Right lung (tissue), 2 donors: ENCODE measurements at regions not wholly inside any gene's neighbourhood (a gene's known extent, or its start where the extent isn't known, plus 50 kb on each side); places are given as distances from the start of the nearest gene placed in this dataset.
A peak's percentile ranks its signal among the peaks of the same experiment; 100 is the strongest.
"Not testable (repeated sequence)": the region's sequence is repeated elsewhere in the genome, so short reads cannot be mapped to it uniquely, and the experiment has no call there.

Experiments
- DNase-seq, 2 donors: peaks; one replicate each; pipeline ENCODE4 v3.0.0-alpha.2; 2013

DNA sequence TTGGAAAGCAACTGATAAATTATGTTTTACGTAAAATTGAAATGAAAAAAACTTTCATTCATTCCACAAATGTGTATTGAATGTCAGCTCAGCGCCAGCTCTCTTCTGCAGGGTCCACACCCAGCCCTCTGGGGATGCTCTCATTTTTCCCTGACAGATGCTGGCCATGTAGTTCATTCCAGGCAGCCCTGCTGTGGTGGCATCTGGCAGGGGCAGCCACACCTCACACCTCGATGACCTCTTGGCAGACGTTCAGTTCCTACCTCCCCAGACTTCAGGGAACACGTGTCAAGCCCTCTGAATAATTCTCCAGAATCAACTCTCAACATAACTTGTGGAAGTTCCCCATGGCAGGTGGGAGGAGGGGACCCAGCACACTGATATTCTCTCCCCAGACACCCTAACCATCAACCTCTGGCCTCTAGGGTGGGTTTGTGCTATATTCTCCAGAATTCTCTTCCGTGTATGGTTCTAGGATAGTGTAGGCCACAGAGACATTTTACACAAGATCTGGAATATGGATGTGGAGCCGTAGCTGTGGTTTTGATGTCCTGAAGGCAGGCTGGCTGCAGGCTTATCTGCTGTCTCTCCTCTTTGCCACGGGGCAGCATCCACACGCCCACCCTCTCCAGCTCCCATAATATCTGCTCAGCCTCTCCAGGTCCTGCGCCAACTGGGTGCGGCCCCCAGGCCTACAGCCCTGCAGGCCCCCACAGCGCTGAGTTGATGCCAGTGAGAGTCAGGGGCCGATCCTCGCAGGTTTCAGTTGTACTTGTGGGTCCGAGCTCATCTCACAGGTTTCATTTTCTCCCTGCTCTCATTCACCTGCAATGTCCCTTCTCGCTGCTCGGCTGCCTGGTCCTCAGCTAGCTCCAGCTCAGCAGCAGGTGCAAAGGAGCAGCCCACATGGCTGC lies 175.8 kb upstream of the ARID1B start:
- DNase-seq, result no peak

DNA sequence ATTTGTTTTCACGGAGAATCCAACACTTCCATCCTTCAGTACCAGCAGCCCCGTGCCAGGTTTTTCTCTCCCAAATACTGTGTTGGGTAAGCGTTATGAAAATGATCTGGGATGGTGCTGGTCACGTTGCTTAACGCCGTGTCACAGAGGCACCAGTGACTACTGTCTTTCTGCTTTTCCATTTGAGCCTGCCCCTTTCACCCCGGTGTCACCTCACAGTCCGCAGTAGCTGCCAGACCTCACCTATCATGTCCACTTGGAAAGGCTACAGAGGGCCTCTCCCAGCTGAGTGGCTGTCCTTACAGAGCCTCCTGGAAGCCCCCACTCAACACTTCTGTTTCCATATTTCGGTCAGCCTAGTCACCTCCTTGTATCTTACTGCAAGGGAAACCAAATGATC lies 176.5 kb upstream of the ARID1B start:
- DNase-seq, result no peak

DNA sequence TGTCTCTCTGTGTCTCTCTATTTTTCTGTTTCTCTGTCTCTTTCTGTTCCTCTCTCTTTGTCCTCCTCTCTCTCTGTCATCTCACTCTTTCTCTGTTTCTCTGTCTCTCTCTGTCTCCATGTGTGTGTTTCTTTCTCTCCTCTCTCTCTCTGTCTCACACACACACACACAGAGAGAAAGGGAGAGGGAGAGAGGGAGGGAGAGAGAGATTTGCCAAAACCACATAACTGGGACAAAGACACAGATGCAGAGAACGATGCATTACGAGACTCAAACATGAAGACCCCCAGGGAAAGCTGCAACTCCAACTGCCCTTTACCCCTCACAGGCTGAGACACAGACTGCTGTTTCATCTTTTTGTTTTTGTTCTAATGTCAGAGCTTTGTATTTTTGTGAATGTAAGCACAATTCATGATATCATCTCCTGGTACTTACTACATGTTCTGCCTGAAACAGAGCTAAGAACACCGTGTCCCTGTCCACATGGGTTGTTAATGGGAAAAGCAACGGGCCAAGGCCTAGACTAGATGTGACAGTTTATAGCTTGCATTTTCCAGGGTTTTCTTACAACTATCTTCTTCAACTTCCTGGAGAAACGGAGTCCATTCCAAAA lies 177.1 kb upstream of the ARID1B start:
- DNase-seq, result peak in 1 of 2 donors; percentile 9

DNA sequence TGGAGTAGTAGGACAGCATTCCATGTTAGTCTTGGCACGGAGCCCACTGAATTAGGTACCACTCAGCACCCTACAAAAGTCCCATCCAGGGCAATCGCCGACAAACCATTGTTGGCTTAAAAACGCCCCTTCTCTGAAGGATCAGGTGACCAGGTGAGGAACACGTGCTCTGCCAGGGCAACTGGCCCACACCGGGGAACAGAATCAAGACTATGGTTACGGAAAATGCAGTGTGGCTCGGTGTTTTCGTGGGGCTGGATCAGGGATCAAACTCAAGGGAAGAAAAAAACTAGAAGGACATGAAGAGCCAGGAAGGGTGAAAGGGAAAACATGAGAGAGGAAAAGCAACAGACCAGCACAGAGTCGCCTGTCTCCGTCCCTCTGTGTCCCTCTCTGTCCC lies 177.8 kb upstream of the ARID1B start:
- no peak for DNase-seq

DNA sequence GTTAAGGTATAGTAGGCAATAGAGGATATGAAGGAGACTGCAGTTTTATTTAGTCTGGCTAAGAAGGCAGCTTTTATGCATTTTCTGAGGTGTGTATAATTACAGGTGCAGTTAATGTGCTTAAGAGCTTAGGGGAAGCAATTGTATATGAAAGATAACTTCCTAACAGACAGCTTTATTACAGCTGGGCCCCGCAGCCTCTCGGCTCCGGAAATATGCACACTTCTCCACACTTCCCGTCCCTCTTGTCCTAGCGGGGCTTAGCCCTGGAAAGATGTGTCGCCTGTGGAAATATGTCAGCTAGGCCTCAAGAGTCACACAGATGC lies 178.4 kb upstream of the ARID1B start:
- DNase-seq, result no peak

DNA sequence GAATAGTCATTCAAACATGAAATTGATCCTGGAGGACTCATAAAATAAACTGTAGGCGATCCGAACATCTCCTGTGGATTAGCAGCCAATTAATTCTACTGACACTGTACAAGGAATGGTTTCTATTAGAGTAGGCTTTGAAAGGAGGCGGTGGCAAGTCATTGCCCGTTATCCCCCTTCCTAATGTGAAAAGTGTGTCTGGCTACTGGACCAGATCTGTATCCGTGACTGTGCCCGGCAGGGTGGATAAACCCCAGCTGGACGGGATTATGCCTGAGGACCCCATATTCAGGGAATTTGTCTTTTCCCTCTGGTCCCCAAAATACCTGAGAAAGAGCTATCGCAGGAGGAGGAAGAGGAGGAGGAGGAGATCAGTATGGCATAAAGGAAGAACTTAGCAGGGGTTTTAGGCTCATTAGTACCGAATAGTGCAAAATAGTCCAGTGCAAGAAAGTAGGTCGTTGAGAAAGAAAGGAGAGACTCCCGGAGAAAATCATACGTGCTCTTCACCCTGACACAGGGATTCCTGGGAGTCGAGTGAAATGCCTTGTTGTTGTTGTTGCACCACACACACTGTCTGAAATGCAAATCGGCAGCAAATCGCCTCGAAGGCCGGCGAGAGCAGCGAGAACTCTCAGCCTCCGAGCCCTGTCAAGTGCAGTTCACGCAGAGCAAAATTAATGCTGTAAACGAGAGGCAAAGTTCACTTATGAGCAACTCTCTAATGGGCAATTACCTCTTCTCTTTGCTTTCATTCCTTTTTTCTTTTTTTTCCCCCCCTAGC lies 178.9 kb upstream of the ARID1B start:
- no peak for DNase-seq

DNA sequence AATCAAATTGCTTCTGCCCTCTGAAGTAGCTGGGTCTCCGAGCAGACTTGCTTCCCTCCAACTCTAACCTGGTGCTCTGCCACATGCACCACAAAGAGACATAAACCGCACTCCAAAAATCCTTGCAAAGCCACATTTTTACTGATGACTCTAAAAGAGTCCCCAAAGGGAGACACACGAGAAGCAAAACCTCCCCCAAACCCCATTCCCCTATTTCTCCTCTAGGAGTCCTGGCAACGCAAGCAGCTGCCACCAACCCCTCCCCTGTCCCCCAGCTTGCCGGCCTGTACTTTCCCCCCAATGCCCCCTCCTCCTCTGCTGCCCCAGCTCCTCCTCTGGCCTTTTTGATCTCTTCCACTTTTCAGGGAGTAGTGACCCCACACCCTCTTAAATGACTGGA lies 180.1 kb upstream of the ARID1B start:
- no peak for DNase-seq

DNA sequence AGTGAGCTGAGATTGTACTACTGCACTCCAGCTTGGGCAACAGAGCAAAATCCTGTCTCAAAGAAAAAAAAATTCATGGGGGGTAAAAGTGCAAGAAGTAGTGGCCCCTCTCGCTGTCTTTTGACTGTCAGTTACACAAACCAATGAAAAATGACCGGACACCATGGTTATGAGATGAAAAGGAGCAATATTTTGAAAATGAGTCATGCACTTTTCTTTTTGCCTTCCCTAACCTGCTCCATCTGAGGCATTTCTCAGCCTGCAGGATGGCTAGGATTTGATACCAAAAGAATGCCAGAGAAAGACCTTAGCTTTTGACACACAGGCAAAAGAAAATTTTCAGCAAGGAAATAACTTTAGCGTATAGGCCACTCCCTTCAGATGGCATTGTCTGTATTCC lies 181.7 kb upstream of the ARID1B start:
- DNase-seq, result no peak

DNA sequence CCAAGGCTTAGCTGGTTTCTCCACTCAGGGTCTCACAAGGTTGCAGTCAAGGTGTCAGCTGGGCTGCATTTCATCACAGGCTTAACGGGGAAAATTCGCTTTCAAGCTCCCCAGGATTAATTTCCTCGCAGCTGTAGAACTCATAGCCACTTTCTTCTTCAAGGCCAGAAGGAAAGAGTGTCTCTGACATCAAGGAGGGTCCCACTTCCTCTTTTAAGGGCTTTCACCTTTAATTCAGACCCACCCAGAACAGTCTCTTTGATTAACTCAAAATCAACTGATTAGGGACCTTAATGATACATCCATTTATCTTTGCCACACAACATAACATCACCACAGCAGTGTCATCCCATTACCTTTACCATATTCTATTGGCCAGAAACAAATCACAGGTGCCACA lies 183.3 kb upstream of the ARID1B start:
- DNase-seq, result no peak

DNA sequence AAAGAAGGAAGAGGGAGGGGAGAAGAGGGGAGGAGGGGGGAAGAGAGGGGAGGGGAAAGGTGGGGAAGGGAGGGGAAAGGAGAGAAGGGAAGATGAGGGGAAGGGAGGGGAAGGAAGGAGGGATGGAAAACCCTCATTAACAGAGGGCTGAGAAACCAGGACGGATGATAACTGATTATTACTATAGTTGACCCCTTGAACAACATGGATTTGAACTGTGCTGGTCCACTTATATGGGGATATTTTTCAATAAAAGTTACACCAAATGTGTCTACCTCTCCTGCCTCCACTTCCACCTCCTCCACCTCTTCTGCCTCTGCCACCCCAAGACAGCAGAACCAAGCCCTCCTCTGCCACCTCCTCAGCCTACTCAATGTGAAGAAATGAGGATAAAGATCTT lies 184.1 kb upstream of the ARID1B start:
- DNase-seq, result no peak

DNA sequence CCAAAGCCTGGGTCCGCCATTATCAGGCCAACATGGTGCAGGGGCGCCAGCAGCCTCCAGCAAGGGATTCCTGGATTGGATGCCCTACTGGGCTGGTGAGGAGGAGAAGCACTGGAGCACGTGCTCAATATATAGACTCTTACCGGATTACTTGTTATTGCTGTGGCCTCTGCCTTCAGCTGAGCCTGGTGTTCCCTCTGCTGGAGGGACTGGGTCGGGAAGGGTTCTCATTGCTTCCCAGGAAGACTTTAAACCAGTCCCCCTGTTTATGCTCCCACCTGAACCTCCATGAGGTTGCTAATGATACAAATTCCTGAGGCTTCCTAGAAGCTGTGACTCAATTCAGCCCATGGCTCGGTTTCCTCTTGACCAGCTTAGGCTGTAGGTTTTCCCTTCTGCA lies 186.7 kb upstream of the ARID1B start:
- DNase-seq, result no peak

DNA sequence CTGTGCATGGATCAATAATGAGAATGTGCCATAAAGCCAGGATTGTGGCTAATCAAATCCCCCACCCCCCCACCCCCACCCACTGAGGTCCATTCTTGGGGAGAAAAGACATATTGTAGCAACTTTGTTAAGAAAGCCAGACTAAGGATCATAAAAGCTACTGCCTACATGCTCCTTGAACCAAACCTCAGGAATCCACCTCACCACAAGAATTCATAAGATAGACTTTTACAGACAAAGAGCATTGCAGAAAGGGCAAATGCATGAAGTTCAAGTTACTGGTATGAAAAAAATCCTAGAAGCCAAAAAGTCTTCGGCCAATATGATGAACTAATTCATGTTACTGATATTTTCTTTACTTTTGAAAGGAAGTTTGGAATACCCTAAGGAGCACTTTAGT lies 187.9 kb upstream of the ARID1B start:
- DNase-seq, result no peak

DNA sequence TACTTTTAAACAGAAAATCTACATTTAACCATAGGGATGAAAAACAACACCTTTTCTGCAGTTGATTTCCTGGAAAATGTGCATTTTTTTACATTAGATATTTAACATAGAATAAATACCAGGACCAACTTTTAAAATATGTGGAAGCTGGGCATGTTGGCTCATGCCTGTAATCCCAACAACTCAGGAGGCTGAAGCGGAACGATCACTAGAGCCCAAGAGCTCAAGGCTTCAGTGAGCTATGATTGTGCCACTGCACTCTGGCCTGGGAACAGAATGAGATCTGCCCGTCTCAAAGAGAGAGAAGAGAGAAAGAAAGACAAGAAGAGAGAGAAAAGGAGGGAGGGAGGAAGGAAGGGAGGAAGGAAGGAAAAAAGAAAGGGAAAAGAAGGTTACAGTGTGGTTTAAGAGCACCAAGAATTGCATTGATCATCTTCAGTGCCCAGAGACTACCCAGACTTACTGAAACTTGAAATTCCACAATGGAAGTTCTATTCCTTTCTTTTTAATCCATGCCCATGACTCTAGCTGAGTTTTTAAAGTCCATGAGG lies 189.4 kb upstream of the ARID1B start:
- no peak for DNase-seq

DNA sequence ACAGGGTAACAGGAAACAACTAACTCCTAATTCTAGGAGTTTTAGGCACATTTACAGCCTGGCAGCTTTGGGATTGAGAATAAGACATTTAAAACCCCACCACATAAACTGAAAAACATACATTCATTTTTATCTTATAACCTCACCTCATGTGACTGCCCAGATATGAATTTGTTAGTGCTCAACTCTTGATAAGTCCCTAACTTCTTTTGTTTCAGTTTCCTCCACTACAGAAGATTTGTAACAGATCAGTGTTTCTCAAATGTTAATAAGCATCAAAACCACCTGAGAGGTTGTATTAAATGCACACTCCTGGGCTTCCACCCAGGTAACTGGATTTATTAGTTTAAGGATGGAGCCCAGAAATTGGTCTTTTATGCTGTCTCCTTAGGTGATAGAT lies 190.1 kb upstream of the ARID1B start:
- DNase-seq, result no peak

DNA sequence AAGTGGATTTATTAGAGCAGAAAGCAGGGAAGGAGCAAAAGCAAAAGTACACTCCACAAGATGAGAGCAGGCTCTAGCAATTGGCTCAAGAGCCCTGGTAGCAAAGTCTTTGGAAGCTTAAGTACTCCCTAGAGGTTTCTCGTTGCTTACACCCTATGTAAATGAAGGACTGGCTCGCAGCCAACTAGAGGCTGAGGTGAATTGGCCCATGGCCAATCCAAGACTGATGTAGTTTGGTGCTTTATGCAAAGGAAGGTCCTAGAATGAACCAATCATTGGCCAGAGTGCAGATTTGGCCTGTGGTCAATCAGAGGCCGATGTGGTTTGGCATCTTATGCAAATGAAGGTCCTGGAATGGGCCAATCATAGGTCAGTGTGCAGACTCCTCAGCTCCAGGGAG lies 191.3 kb upstream of the ARID1B start:
- no peak for DNase-seq

DNA sequence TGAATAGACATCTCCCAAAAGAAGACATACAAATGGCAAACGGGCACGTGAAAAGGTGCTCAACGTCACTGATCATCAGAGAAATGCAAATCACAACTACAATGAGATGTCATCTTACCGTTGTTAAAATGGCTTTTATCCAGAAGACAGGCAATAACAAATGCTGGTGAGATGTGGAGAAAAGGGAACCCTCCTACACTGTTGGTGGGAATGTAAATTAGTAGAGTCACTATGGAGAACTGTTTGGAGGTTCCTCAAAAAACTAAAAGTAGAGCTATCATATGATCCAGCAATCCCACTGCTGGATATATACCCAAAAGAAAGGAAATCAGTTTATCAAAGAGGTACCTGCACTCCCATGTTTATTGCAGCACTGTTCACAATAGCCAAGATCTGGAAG lies 193.1 kb upstream of the ARID1B start:
- not testable (repeated sequence) for DNase-seq

DNA sequence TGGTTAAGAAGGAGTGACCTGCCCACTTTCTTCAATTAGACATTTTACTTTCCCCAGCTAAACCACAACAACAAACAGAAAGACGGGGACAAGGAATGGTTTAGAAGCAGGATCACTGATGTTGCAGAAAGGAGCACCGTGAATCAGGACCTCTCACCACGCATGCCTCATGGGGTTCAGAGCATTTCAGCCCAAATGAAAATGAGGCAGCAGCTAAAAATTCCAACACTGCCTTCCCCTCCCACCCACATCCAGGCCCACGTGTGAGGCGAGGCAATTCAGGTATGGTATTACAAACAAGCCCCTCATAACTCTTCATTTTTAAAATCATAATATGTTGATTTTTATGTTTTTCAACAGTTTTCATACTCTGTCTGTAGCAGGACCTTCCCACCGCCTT lies 194.1 kb upstream of the ARID1B start:
- DNase-seq, result no peak

DNA sequence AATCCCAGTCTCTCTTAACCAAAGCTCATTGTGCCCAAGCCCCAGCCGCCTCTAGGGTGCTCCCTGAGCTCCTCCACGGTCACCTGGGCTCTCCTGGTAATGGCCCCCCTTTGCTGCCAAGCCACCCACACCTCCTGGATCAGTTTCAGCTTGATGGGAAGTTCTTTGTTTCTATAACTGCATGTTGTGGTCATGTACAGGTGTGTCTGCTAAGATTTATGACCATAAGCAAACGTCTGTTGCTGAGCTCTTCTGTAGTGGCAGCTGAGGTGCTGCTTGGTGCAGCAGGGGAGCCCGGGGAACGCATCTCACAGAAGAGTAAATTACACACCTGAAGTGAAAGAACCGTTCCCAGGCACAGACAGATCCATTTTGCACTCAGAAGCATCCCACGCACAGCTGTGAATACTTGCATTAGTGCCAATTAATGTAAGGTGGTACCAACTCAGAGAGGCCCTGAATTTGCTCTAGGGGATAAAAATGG lies 194.6 kb upstream of the ARID1B start:
- DNase-seq, result no peak

DNA sequence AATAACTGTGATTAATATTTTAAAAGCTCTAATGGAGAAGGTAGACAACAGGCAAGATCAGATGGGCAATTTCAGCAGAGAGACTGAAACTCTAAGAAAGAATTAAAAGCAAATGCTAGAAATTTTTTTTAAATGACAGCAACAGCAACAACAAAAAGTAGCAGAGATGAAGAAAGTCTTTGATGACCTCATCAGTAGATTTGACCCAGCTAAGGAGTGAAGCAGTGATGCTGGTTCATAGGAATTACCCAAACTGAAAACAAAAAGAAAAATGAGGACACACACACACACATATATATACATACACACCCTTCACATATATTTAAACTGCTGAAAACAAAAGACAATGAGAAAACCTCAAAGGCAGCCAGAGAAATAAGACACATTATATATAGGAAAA lies 197.6 kb upstream of the ARID1B start:
- DNase-seq, result no peak

DNA sequence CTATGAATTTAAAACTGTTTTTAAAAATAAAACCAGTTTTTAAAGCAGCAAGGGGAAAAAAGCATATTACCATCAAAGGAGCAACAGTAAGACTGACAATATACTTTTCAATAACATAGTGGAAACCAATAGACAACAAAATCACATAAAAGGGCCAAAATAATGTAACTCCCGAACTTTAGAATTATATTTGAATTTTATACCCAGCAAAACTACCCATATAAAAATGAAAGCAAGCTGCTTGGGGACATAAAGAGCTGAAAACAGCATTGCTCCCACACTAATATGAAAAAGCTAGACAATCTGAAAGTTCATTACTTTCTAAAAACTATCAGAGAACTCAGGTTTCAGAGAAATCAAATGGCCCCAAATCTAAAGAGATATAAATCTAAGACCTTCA lies 199.4 kb upstream of the ARID1B start:
- no peak for DNase-seq

DNA sequence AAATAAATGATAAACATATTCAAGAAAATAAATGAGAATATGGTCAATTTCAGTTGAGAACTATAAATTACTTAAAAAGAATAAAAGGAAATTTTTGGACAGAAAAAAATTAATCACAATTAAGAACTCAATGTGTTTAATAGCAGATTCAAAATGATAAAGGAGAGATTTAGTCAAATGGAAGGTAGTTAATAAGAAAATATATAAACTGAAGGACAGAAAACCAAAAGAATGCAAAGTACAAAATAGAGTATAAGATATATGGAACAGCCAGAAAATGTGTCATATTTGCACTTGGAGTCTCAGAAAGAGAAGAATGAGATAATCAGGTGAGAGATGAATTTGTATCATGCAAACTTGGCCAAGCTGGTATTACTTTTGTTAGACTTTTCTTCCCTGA lies 201.8 kb upstream of the ARID1B start:
- DNase-seq, result no peak

DNA sequence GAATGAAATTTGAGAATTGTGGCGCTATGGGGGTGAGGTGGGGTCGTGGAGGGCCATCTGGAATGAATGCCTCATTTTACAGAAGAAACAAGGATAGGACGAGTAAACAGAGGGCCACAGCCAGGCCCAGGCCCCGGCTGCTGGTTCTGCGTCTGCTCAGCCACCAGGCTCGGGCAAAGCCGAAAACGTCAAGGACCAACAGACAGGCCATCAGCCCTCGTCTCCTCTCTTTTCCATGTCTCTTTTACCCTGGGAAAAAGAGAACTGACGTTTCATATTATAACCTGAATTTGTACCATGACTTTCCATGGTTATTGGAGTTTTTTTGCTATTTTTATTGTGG lies 212.4 kb upstream of the ARID1B start:
- DNase-seq, result no peak
